Prostate gland (tissue), 2 donors: ENCODE measurements at regions not wholly inside any gene's neighbourhood (a gene's known extent, or its start where the extent isn't known, plus 50 kb on each side); places are given as distances from the start of the nearest gene placed in this dataset.

ENCODE experiments used
- DNase-seq: peaks from one replicate; pipeline ENCODE4 v3.0.0-alpha.2; 2019; ENCODE audit warnings: low spot score
- H3K27ac ChIP-seq, 2 donors: fragments of 200-600 bp; sonication (generic); 2 replicates each; pipeline ENCODE4 v1.5.1; 2017 to 2019
- H3K27me3 ChIP-seq: fragments of 200-600 bp; sonication (generic); replicated peaks from 2 replicates; pipeline ENCODE4 v1.5.1; 2019; ENCODE audit not compliant: insufficient read depth
- H3K36me3 ChIP-seq, 2 donors: fragments of 200-600 bp; sonication (generic); 1 replicate in 1 of 2; 2 replicates in 1 of 2; pipeline versions ENCODE4 v1.5.1 to v1.8.1; 2017 to 2019
- H3K4me1 ChIP-seq: fragments of 200-600 bp; sonication (generic); replicated peaks from 2 replicates; pipeline ENCODE4 v1.5.1; 2019
- H3K4me3 ChIP-seq, 2 donors: fragments of 200-600 bp; sonication (generic); 2 replicates each; pipeline ENCODE4 v1.5.1; 2017 to 2019
- H3K9me3 ChIP-seq: fragments of 200-600 bp; sonication (generic); 2 replicates; pipeline ENCODE4 v1.5.1; 2017
- POLR2A ChIP-seq: fragments of 450-650 bp; IDR thresholded peaks from one replicate; pipeline ENCODE4 v1.6.1; 2016; ENCODE audit warnings: antibody characterized with exemption, mild to moderate bottlenecking
- POLR2AphosphoS5 ChIP-seq: sonication (generic); formaldehyde crosslinking; IDR thresholded peaks from one replicate; pipeline ENCODE4 v1.6.1; 2017; ENCODE audit warnings: antibody characterized with exemption
- WGBS: methylation state at CpG from one replicate; pipeline ENCODE4 v1.1.5; 2018; 5-methylcytosine and 5-hydroxymethylcytosine counted together
- intact Hi-C: fragments of 100-400 bp; cut with DNase I; formaldehyde crosslinking; loops from one replicate; pipeline ENCODE4 v1.14.2; 2022
- TF ChIP-seq, protein P1 (sequence below), 4 experiments: fragments of 200-600 bp in 2 of 4; fragments of 450-650 bp in 2 of 4; sonication (generic) in 2 of 4; IDR thresholded peaks; 1 replicate in 3 of 4; 2 replicates in 1 of 4; pipeline ENCODE4 v1.5.1; 2016 to 2019; ENCODE audit warnings: antibody characterized with exemption in 4 of 4, mild to moderate bottlenecking in 2 of 4, moderate library complexity in 2 of 4

DNA sequence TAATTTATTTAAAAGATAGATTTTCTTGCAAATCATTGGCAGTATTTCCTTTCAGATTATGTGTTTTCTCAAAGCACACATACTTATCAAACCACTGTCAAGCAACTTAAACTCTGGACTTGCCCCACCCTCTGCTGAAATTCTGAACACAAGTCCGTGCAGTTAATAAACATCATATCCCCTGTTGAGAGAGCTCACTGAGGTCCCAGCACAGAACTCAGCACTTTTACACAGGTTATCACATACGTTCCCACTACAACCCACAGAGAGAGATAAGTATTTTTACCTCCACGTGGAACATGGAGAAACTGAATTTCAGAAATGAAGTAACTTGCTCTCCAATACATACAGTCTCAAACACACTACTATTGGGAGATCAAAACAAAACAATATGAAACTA, 267.6 kb upstream of the IGF1R start:
- DNase-seq: no peak
- TF ChIP-seq POLR2A (no peak), POLR2AphosphoS5 (no peak)
- Histone ChIP-seq H3K36me3 (no peaks in the 10 kb centered on the region), H3K9me3 (no peaks in the 10 kb centered on the region), H3K4me1 (no peaks in the 10 kb centered on the region), H3K27ac (no peak overlapping the region), H3K27me3 (no peaks in the 10 kb centered on the region), H3K4me3 (no peak overlapping the region)
- WGBS: 76% methylated on average over 3 of the region's 3 CpGs
- intact Hi-C loops: no loop called here

GRCh38 chr15:98381446-98381845, 266.9 kb upstream of the IGF1R start:
- no peak overlapping the region for H3K27ac ChIP-seq
- H3K4me3 ChIP-seq: no peak overlapping the region
- no peak for DNase-seq
- no peaks in the 10 kb centered on the region for H3K4me1 ChIP-seq
- intact Hi-C loops: no loop called here
- no peaks in the 10 kb centered on the region for H3K9me3 ChIP-seq
- no peaks in the 10 kb centered on the region for H3K36me3 ChIP-seq
- TF ChIP-seq, protein P1, sequence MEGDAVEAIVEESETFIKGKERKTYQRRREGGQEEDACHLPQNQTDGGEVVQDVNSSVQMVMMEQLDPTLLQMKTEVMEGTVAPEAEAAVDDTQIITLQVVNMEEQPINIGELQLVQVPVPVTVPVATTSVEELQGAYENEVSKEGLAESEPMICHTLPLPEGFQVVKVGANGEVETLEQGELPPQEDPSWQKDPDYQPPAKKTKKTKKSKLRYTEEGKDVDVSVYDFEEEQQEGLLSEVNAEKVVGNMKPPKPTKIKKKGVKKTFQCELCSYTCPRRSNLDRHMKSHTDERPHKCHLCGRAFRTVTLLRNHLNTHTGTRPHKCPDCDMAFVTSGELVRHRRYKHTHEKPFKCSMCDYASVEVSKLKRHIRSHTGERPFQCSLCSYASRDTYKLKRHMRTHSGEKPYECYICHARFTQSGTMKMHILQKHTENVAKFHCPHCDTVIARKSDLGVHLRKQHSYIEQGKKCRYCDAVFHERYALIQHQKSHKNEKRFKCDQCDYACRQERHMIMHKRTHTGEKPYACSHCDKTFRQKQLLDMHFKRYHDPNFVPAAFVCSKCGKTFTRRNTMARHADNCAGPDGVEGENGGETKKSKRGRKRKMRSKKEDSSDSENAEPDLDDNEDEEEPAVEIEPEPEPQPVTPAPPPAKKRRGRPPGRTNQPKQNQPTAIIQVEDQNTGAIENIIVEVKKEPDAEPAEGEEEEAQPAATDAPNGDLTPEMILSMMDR (IDR thresholded peaks at IDR 0.05): no peak
- no peak for TF ChIP-seq POLR2AphosphoS5
- no peak for TF ChIP-seq POLR2A
- WGBS: 62% methylated on average over 2 of the region's 2 CpGs
- no peaks in the 10 kb centered on the region for H3K27me3 ChIP-seq

DNA sequence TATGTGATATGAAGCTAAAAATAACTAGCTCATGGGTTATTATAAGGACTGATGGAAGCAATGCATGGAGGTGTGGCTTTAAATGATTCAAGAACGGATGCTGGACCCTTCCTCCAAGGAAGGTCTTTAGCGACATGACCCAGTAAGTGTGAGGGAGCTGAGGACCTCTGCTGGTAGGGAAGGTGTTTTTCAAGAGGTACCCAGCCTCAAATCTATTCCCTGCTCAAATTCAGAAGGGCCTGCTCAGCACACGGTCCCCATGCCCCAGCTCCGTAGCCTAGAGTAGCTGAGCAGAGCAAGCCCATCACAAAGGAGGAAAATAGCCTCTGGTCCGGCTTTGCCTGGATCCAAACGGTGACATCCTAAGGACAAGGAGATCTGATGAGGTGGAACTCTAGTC, 266.2 kb upstream of the IGF1R start:
- intact Hi-C loops: no loop called here
- TF ChIP-seq POLR2A (no peak), POLR2AphosphoS5 (no peak)
- TF ChIP-seq, protein P1 (IDR thresholded peaks at IDR 0.05): no peak
- WGBS: 71% methylated on average over 6 of the region's 6 CpGs

DNA sequence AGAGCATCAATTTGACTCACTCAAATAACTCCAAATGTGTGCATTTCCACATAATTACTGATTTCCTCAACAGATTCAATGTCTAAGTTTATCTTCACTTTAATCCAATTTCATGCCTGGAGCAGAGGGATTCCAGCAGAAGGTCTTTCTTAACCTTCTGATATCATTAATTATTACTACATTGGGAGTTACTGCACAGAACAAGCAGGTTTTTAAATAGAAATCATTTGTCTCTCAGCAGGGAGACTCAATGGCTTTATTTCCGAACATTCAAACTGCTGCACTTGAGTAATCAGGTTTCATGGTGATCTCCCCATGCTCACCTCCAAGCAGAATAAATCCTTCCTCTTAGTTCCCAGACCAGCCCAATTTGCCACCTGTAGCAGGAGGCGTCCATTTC, 264.8 kb upstream of the IGF1R start:
- Histone ChIP-seq H3K9me3 (no peaks in the 10 kb centered on the region), H3K36me3 (no peaks in the 10 kb centered on the region), H3K4me1 (no peaks in the 10 kb centered on the region), H3K27me3 (no peaks in the 10 kb centered on the region), H3K27ac (no peak overlapping the region), H3K4me3 (no peak overlapping the region)
- no peak for DNase-seq
- 88% methylated on average over 2 of the region's 2 CpGs for WGBS
- intact Hi-C loops: no loop called here
- TF ChIP-seq POLR2AphosphoS5 (no peak), POLR2A (no peak)
- TF ChIP-seq, protein P1 (IDR thresholded peaks at IDR 0.05): no peak

More for the DNA sequence above, 266.2 kb upstream of the IGF1R start:
- no peaks in the 10 kb centered on the region for H3K9me3 ChIP-seq
- no peak overlapping the region for H3K4me3 ChIP-seq
- no peaks in the 10 kb centered on the region for H3K4me1 ChIP-seq
- DNase-seq: no peak
- H3K27me3 ChIP-seq: no peaks in the 10 kb centered on the region
- H3K36me3 ChIP-seq: no peaks in the 10 kb centered on the region
- no peak overlapping the region for H3K27ac ChIP-seq

GRCh38 chr15:98384328-98385029, 263.9 kb upstream of the IGF1R start:
- H3K4me1 ChIP-seq: no peaks in the 10 kb centered on the region
- intact Hi-C loops: no loop called here
- no peak overlapping the region for H3K4me3 ChIP-seq
- no peaks in the 10 kb centered on the region for H3K27me3 ChIP-seq
- 81% methylated on average over 9 of the region's 9 CpGs for WGBS
- H3K36me3 ChIP-seq: no peaks in the 10 kb centered on the region
- no peak for DNase-seq
- no peak overlapping the region for H3K27ac ChIP-seq
- no peak for TF ChIP-seq POLR2AphosphoS5
- no peak for TF ChIP-seq POLR2A
- TF ChIP-seq, protein P1 (IDR thresholded peaks at IDR 0.05): no peak
- no peaks in the 10 kb centered on the region for H3K9me3 ChIP-seq
